HG02943 (cell line): ENCODE measurements at regions not wholly inside any gene's neighbourhood (a gene's known extent, or its start where the extent isn't known, plus 50 kb on each side); places are given as distances from the start of the nearest gene placed in this dataset.

Experiments used
- ATAC-seq: cut with Tn5 transposase; IDR thresholded peaks from one replicate; pipeline ENCODE4 v1.9.1; 2021; ENCODE audit warnings: mild to moderate bottlenecking, low read depth, moderate library complexity; ENCODE audit not compliant: unreplicated experiment

DNA sequence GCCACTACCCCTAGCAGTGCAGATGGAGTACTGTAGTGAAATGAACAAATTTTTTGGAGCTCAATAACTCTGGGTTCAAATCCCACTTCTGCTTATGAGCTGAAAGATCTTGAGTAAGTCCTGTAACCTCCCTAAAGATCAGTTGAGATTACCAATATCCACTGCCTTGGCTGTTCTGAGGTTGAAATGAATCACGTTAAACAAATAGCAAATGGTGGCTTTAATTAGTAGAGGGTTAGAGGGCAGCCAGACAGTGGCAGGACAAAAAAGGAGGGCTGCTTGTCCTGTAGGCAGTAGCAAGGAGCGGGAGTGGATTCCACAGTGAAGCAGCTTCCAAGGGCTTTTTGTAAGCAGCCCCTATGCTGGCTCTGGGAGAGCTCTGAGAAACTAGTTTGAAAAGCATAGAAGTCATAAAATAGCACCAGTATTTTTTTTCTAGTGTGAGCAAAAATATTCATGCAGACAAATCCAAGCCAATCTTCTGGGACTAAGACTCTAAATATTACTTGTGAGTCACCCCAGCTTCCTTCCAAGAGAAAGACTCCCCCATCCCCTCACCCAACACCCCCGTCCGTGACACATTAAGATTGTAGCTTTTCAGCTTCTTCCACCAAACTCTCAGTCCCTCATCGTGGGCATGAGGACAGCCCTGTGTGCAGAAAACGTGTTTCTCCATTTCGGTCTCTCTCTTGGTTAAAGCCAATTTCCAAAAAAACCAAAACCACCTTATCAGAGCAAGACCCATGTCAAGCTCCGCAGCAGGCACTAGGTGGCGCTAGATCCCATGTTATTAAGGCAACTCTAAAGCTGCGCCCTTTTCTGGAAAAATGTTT lies 123.5 kb upstream of the LGALSL start:
- no peak for ATAC-seq

DNA sequence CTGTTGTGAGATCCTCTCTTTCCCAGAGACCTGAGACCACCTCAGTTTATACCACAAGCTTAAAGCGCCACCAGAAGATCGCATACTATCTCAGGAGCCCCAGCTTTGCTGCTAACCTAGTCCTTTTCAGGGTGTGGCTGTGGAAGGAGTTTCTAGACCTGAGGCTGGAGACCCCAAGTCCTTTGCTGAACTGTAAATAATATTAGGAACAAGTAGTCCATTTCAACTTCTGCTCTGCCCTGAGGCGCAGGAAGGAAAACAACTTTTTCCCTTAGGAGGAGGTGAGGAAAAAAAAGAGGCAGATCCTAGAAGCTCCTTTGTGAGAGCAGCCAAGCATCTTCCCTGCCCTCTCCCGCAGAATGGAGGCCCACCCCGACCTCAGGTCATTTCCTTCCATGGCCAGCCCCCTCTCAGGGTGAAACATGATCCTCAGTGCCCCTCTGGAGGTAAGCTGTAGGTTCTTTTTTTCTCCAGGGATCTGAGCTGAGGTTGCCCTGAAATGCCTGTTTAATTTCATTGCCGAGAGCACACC lies 122.8 kb upstream of the LGALSL start:
- ATAC-seq, result no peak

GRCh38 chr2:64331849-64332699 lies 121.9 kb upstream of the LGALSL start:
- ATAC-seq, result no peak

DNA sequence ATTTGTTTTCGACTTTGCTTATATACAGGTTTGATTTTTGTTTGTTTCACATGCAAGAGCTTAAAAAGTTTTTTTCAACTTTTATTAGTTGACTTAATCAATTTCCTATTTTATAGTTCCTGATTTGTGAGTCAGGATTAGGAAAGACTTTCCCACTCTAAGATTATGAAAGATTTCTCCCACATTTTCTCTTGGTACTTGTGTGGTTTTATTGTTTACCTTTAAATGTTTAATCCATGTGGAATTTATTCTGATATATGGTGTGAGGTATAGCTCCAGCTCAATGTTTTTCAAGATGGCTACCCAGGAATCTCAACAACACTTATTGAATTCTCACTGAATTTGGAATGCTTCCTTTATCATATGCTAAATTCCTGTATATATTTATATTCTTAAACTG lies 117.8 kb upstream of the LGALSL start:
- ATAC-seq, result no peak

DNA sequence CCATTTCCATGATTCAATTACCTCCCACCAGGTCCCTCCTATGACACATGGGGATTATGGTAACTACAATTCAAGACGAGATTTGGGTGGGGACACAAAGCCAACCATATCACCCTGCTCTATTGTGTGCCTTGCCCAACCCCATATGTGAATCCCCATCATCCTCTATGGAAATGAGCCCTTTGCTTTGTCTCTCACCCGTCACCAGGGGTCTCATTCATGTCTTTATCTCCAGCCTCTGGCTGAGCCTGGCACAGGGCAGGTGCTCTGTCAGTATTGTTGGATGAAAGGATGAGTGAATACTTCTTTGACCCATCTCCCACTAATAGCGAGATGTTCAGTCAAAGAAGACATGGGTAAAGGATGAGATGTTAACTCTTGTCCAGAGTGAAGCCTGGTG lies 116.6 kb upstream of the LGALSL start:
- no peak for ATAC-seq

DNA sequence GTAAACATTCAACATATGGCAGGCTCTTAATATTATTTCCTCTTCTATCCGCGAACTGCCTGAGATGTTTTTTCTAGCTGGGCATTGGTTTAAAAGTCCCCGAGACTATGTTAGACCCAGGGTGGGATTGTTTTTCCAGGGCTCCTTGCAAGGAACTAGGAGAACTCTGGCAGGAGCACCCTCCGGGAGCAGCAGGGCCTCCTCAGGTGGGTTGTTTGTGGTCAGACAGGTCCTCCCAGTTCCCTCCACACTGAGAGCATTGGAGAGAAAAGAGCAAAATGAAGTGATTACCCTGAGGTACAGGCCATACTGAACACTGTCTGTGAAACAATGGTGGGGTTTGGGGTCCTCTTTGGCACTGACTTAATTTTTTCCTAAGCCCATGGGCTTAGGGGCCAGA lies 115.9 kb upstream of the LGALSL start:
- ATAC-seq, result no peak

DNA sequence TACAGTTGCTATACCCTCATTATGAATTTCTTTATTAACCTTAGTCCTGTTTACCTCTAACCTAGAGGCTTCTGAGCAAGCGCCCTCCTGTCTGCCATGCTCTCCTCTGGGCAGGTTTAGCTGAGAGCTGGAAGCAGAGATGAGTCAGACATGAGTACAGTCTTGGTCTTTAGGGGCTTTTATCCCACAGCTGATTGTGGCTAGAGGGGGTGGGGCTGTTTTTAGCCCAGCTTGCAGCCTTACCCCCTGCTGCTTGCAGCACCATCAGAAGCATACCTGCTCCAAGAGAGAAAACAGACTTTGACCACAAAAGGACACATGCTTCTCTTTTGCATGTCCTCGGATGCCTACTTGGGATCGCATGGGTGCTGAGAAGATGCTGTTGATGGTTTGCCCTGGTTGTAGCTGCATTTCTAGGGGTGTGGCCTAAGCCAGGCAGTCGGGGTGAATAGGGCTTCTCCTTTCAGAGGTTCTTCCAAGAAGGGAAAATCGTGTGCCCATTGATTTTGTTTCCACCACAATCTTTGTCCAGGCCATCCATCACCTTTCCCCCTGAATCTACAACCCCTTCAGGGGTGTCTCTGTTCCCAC lies 115.0 kb upstream of the LGALSL start:
- no peak for ATAC-seq

DNA sequence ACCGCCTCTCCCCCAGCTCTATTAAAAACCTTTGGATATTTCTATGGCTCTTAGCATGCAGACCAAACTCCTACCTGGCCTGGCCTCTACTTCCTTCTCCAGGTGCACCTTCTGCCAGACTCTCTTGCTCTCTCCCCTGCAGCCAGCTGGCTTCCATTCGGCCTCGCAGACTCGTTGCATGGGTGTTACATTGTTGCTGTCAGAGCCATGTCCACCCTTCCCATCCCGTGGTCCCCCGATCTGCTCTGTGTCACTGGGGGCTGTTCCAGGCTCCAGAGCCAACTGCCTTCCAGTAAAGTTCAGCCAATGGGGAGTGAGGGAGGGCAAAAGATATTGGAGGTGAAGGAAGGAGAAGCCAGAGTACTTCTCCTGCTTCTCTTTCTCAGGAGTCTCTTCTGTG lies 112.5 kb upstream of the LGALSL start:
- no peak for ATAC-seq

GRCh38 chr2:64342195-64343099 lies 111.5 kb upstream of the LGALSL start:
- ATAC-seq, result no peak

GRCh38 chr2:64344999-64345576 lies 108.9 kb upstream of the LGALSL start:
- no peak for ATAC-seq

- ATAC-seq, result no peak
Observed at GRCh38 chr2:64345998-64346397, 108.0 kb upstream of the LGALSL start.

GRCh38 chr2:64348386-64349130 lies 105.4 kb upstream of the LGALSL start:
- no peak for ATAC-seq

DNA sequence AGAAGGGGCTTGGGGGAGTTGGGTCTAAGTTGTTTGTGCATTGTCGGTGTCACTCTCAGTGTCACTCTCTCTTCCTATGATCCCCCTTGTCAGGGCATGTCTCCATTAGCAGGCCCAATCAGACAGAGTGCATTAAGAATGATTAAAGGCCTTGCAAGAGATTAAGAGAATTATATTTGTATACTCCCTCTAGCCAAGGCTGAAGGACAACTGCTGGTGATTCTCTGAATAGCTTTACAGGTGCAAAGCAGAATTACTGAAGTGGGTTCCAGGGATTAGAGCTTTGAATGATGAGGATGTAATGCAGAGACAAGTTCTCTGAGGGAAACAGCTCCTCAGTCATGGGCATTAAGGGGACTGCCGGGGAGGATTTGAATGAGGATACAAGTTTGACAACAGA lies 104.8 kb upstream of the LGALSL start:
- ATAC-seq, result no peak

DNA sequence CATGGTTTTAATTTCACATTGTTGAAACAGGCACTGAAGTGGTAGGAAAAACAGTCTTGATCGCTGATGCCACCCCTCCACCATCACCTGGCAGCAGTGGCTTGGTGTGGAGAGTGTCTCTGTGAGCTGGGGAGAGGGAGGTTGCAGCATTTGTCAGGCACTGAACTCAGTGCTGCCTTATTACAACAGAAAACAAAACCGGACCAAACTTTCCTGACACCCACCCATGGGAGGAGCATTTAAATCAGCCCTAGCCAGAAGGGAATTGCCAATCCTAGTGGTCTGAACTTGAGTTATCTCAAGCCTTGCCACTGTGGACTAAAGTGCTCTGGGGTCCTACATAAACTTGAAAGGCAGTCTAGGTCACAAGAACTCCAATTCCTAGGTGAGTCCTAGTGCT lies 103.0 kb upstream of the LGALSL start:
- ATAC-seq, result no peak

GRCh38 chr2:64352292-64352691 lies 101.7 kb upstream of the LGALSL start:
- ATAC-seq, result no peak

- ATAC-seq, result no peak
Observed at GRCh38 chr2:64354857-64355680, 98.9 kb upstream of the LGALSL start.

DNA sequence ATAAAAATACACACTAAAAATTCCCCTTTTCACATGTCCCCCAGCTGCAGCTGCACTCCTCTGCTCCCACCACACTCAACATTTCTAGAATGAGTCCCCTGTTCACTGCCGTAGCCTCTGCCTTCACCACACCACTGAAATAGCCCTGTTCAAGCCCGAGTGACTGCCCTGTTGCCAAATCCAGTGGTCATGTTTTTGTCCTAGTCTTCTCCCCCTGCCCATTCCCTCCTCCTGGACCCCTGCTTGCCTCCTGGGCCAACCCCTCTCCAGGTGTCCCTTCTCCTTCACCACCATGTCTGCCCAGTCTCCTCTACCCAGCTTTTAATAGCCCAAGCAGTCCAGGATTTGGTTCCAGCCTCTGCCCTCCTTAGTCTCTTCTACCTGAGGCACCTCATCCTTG lies 97.1 kb upstream of the LGALSL start:
- no peak for ATAC-seq

GRCh38 chr2:64359171-64359891 lies 94.6 kb upstream of the LGALSL start:
- no peak for ATAC-seq
